H1 (cell line): ENCODE measurements at regions not wholly inside any gene's neighbourhood (a gene's known extent, or its start where the extent isn't known, plus 50 kb on each side); places are given as distances from the start of the nearest gene placed in this dataset.

Experiments used
- CTCF ChIA-PET: fragments of 300-600 bp; sonication (Branson Sonifier 250); formaldehyde crosslinking; loops from one replicate; lab custom pipeline; 2021; ENCODE audit not compliant: partially characterized antibody; lab: Charles Lee
- POLR2A ChIA-PET: fragments of 300-600 bp; sonication (Branson Sonifier 250); formaldehyde crosslinking; loops from one replicate; lab custom pipeline; 2021; ENCODE audit warnings: inconsistent platforms; ENCODE audit not compliant: partially characterized antibody; lab: Charles Lee
- DNase-seq, 2 experiments: peaks; one replicate each; pipeline versions ENCODE4 v3.0.0 to v3.0.0-alpha.2; 2010 to 2022; ENCODE audit warnings: low spot score in 2 of 2, low read depth in 1 of 2, mixed read lengths in 1 of 2
- FAIRE-seq: peaks from 2 replicates; lab custom pipeline; 2011; peaks lifted over from hg19 to GRCh38; lab: Jason Lieb, UNC
- H2AFZ ChIP-seq: 2 replicates; pipeline ENCODE4 v1.8.1; 2012; ENCODE audit warnings: low read length, inconsistent platforms
- H2AK5ac ChIP-seq: 2 replicates; pipeline ENCODE4 v1.6.1; 2013; ENCODE audit warnings: low read depth, low read length
- H2BK120ac ChIP-seq: replicated peaks from 2 replicates; pipeline ENCODE3; 2013; ENCODE audit warnings: low read depth, low read length, inconsistent platforms
- H2BK12ac ChIP-seq: 2 replicates; pipeline ENCODE4 v1.6.1; 2013; ENCODE audit warnings: low read depth, low read length
- H2BK15ac ChIP-seq: 2 replicates; pipeline ENCODE4 v1.6.1; 2013; ENCODE audit warnings: low read length
- H2BK20ac ChIP-seq: 2 replicates; pipeline ENCODE4 v1.6.1; 2013; ENCODE audit warnings: low read length
- H2BK5ac ChIP-seq: 2 replicates; pipeline ENCODE4 v1.6.1; 2013; ENCODE audit warnings: low read depth, low read length
- H3K14ac ChIP-seq: 2 replicates; pipeline ENCODE4 v1.6.1; 2013; ENCODE audit warnings: inconsistent platforms; ENCODE audit not compliant: insufficient read length
- H3K18ac ChIP-seq: 2 replicates; pipeline ENCODE4 v1.6.1; 2013; ENCODE audit warnings: low read length; ENCODE audit errors: extremely low read depth
- H3K23ac ChIP-seq: 2 replicates; pipeline ENCODE4 v1.6.1; 2013; ENCODE audit warnings: inconsistent platforms; ENCODE audit not compliant: insufficient read length
- H3K23me2 ChIP-seq: 2 replicates; pipeline ENCODE4 v1.6.1; 2013; ENCODE audit warnings: low read depth, low read length
- H3K27ac ChIP-seq: 2 replicates; pipeline ENCODE4 v1.6.1; 2011; ENCODE audit warnings: low read depth, low read length, inconsistent platforms
- H3K27me3 ChIP-seq, 4 experiments: replicated peaks in 1 of 4; 1 replicate in 1 of 4; 2 replicates in 3 of 4; pipeline versions ENCODE4 v1.6.1 to v1.8.1; 2011 to 2013; ENCODE audit warnings: low read length in 3 of 4, mild to moderate bottlenecking in 3 of 4, inconsistent platforms in 2 of 4, mixed read lengths in 2 of 4, moderate library complexity in 1 of 4; ENCODE audit not compliant: control insufficient read depth in 3 of 4, insufficient read depth in 3 of 4; ENCODE audit errors: extremely low read depth in 1 of 4
- H3K36me3 ChIP-seq, 4 experiments: 2 replicates each; pipeline versions ENCODE4 v1.6.1 to v1.8.1; 2011 to 2013; ENCODE audit warnings: mild to moderate bottlenecking in 4 of 4, low read length in 3 of 4, moderate library complexity in 2 of 4, control low read depth in 1 of 4, inconsistent platforms in 1 of 4; ENCODE audit not compliant: insufficient read depth in 4 of 4, control insufficient read depth in 2 of 4
- H3K4ac ChIP-seq: replicated peaks from 2 replicates; pipeline ENCODE3; 2013; ENCODE audit warnings: low read length, low read depth, mixed read lengths, inconsistent platforms; ENCODE audit not compliant: insufficient read length
- H3K4me1 ChIP-seq, 4 experiments: replicated peaks in 1 of 4; 1 replicate in 1 of 4; 2 replicates in 3 of 4; pipeline versions ENCODE4 v1.6.1 to v1.8.1; 2011 to 2013; ENCODE audit warnings: low read length in 3 of 4, inconsistent platforms in 2 of 4, mixed read lengths in 1 of 4; ENCODE audit not compliant: insufficient read depth in 4 of 4, control insufficient read depth in 3 of 4
- H3K4me2 ChIP-seq, 2 experiments: 2 replicates each; pipeline versions ENCODE4 v1.6.1 to v1.8.1; 2011 to 2013; ENCODE audit warnings: low read depth in 2 of 2, low read length in 2 of 2, control low read depth in 1 of 2, inconsistent platforms in 1 of 2, mild to moderate bottlenecking in 1 of 2; ENCODE audit not compliant: insufficient read depth in 1 of 2
- H3K4me3 ChIP-seq, 4 experiments: fragments of 200-600, 300-600 bp in 1 of 4; sonication (generic), shearing (Covaris generic), sonication (Bioruptor Twin) in 1 of 4; 2 replicates each; pipeline versions ENCODE4 v1.5.1 to v1.8.1; 2011 to 2016; ENCODE audit warnings: low read length in 4 of 4, low read depth in 3 of 4, control low read depth in 2 of 4, inconsistent platforms in 2 of 4, mild to moderate bottlenecking in 2 of 4, mixed read lengths in 1 of 4, moderate library complexity in 1 of 4; ENCODE audit not compliant: insufficient read depth in 2 of 4; ENCODE audit errors: extremely low read depth in 1 of 4
- H3K56ac ChIP-seq: replicated peaks from 2 replicates; pipeline ENCODE3; 2013; ENCODE audit warnings: low read depth, mild to moderate bottlenecking, mixed read lengths, low read length, inconsistent platforms; ENCODE audit not compliant: insufficient read length
- H3K79me1 ChIP-seq: 2 replicates; pipeline ENCODE4 v1.6.1; 2013; ENCODE audit warnings: low read depth, low read length, control low read depth
- H3K79me2 ChIP-seq, 2 experiments: 2 replicates each; pipeline versions ENCODE4 v1.6.1 to v1.8.1; 2012 to 2013; ENCODE audit warnings: low read length in 2 of 2, mild to moderate bottlenecking in 2 of 2, inconsistent platforms in 1 of 2; ENCODE audit not compliant: insufficient read depth in 2 of 2, control insufficient read depth in 1 of 2
- H3K9ac ChIP-seq, 4 experiments: replicated peaks in 1 of 4; 1 replicate in 1 of 4; 2 replicates in 3 of 4; pipeline versions ENCODE4 v1.6.1 to v1.8.1; 2011 to 2013; ENCODE audit warnings: low read depth in 3 of 4, low read length in 3 of 4, control low read depth in 2 of 4, mild to moderate bottlenecking in 2 of 4, moderate library complexity in 2 of 4, inconsistent platforms in 1 of 4; ENCODE audit errors: extremely low read depth in 1 of 4
- H3K9me3 ChIP-seq, 2 experiments: 2 replicates each; pipeline versions ENCODE4 v1.6.1 to v1.8.1; 2012 to 2013; ENCODE audit warnings: mild to moderate bottlenecking in 2 of 2, moderate library complexity in 2 of 2, control low read depth in 1 of 2, inconsistent platforms in 1 of 2, low read depth in 1 of 2, low read length in 1 of 2, mixed read lengths in 1 of 2; ENCODE audit not compliant: insufficient read depth in 2 of 2
- H4K20me1 ChIP-seq, 2 experiments: replicated peaks in 1 of 2; 2 replicates each; pipeline versions ENCODE3 to v1.8.1; 2011 to 2013; ENCODE audit warnings: inconsistent platforms in 2 of 2, low read length in 2 of 2, mild to moderate bottlenecking in 1 of 2; ENCODE audit not compliant: insufficient read depth in 2 of 2, control insufficient read depth in 1 of 2
- H4K5ac ChIP-seq: 2 replicates; pipeline ENCODE4 v1.6.1; 2013; ENCODE audit warnings: low read length, low read depth, mixed read lengths, inconsistent platforms; ENCODE audit not compliant: insufficient read length
- H4K8ac ChIP-seq: 2 replicates; pipeline ENCODE4 v1.8.0; 2013; ENCODE audit warnings: mild to moderate bottlenecking, moderate library complexity, low read length, inconsistent platforms; ENCODE audit not compliant: insufficient read depth; ENCODE audit errors: extremely low read depth
- H4K91ac ChIP-seq: replicated peaks from 2 replicates; pipeline ENCODE3; 2013; ENCODE audit warnings: low read length, mixed read lengths, inconsistent platforms; ENCODE audit not compliant: insufficient read length
- CBX5 ChIP-seq: fragments of 300-800, 300-1000 bp; sonication (generic); IDR thresholded peaks from 2 replicates; pipeline ENCODE4 v1.7.1; 2016; ENCODE audit warnings: antibody characterized with exemption, low read length, low read depth
- CTCF ChIP-seq, 3 experiments: IDR thresholded peaks; 1 replicate in 2 of 3; 2 replicates in 1 of 3; pipeline versions ENCODE4 v1.5.1 to v1.6.1; 2011; ENCODE audit warnings: low read length in 3 of 3, mild to moderate bottlenecking in 3 of 3, inconsistent platforms in 2 of 3, low read depth in 1 of 3, moderate library complexity in 1 of 3; ENCODE audit not compliant: insufficient read depth in 1 of 3; ENCODE audit errors: control extremely low read depth in 1 of 3
- EGR1 ChIP-seq: IDR thresholded peaks from 2 replicates; pipeline ENCODE4 v1.6.1; 2011; ENCODE audit warnings: low read depth, low read length, borderline replicate concordance
- FOSL1 ChIP-seq: IDR thresholded peaks from 2 replicates; pipeline ENCODE4 v1.6.1; 2011; ENCODE audit warnings: mild to moderate bottlenecking, low read depth, low read length, moderate library complexity; ENCODE audit not compliant: insufficient read depth
- KDM1A ChIP-seq: fragments of 200-600, 300-600 bp; sonication (generic); IDR thresholded peaks from 2 replicates; pipeline ENCODE4 v1.7.1; 2016; ENCODE audit warnings: mild to moderate bottlenecking, low read length, borderline replicate concordance
- RXRA ChIP-seq: IDR thresholded peaks from 2 replicates; pipeline ENCODE4 v1.6.1; 2011; ENCODE audit warnings: low read depth, mild to moderate bottlenecking, low read length, moderate library complexity; ENCODE audit not compliant: insufficient read depth
- SIX5 ChIP-seq: IDR thresholded peaks from 2 replicates; pipeline ENCODE4 v1.6.1; 2011; ENCODE audit warnings: mild to moderate bottlenecking, low read depth, low read length

GRCh38 chr10:31709476-31709875 lies 219.2 kb downstream of the ARHGAP12 start:
- CTCF ChIA-PET: interaction anchor here (0.6 to 1.5 kb wide), 11 partner anchors 10 to 714 kb away, joined by 3 to 5 read pairs (median 3); no protein-coding TSS in a partner anchor

More at GRCh38 chr10:31709476-31709875, 219.2 kb downstream of the ARHGAP12 start:
- Histone ChIP-seq H4K20me1 (no peaks in the 10 kb centered on the region), H3K27ac (no peak overlapping the region), H2BK15ac (no peak overlapping the region), H4K91ac (no peak overlapping the region), H2BK5ac (no peak overlapping the region), H3K79me1 (no peaks in the 10 kb centered on the region), H3K27me3 (no peaks in the 10 kb centered on the region), H4K8ac (no peak overlapping the region), H3K4me2 (no peak overlapping the region), H3K56ac (no peak overlapping the region), H3K23ac (no peak overlapping the region), H3K36me3 (no peaks in the 10 kb centered on the region), H2AFZ (no peak overlapping the region), H3K79me2 (no peaks in the 10 kb centered on the region), H3K4ac (no peak overlapping the region), H3K18ac (no peak overlapping the region), H4K5ac (no peak overlapping the region), H3K23me2 (no peaks in the 10 kb centered on the region), H3K9ac (no peak overlapping the region), H3K9me3 (peaks cover 9 to 10% of the 10 kb centered on the region in 2 experiments), H2BK120ac (no peak overlapping the region), H2BK20ac (no peak overlapping the region), H2AK5ac (no peak overlapping the region), H3K14ac (no peak overlapping the region), H2BK12ac (no peak overlapping the region), H3K4me1 (peaks cover 0 to 9% (median 5%) of the 10 kb centered on the region in 4 experiments; a peak in 5 of 7 replicates), H3K4me3 (no peak overlapping the region)
- POLR2A ChIA-PET: no interaction called here
- DNase-seq (no peak), FAIRE-seq (no peak)
- TF ChIP-seq CTCF (IDR thresholded peaks at IDR 0.05; ENCODE audit: control extremely low read depth in 1 of 3, insufficient read depth in 1 of 3, low read depth in 1 of 3, low read length in 3 of 3): no peak
- no peak for TF ChIP-seq CBX5
- no peak for TF ChIP-seq RXRA
- TF ChIP-seq SIX5: no peak
- TF ChIP-seq KDM1A: no peak
- TF ChIP-seq FOSL1: no peak
- no peak for TF ChIP-seq EGR1
